SU-DHL-6 (cell line): ENCODE measurements at regions not wholly inside any gene's neighbourhood (a gene's known extent, or its start where the extent isn't known, plus 50 kb on each side); places are given as distances from the start of the nearest gene placed in this dataset.

Experiments used
- H2AFZ ChIP-seq: fragments of 200-600 bp; sonication (generic); 2 replicates; pipeline ENCODE4 v1.6.1; 2014; ENCODE audit warnings: low read depth, mild to moderate bottlenecking, moderate library complexity, mixed read lengths, antibody characterized with exemption, low read length; ENCODE audit not compliant: severe bottlenecking
- H3F3A ChIP-seq: fragments of 200-600 bp; shearing (Covaris generic); 2 replicates; pipeline ENCODE4 v1.6.0; 2016; ENCODE audit warnings: antibody characterized with exemption, mild to moderate bottlenecking; ENCODE audit not compliant: insufficient read depth
- H3K27ac ChIP-seq: fragments of 200-600 bp; sonication (generic); 2 replicates; pipeline ENCODE4 v1.5.1; 2016; ENCODE audit warnings: low read depth, mild to moderate bottlenecking, low read length, moderate library complexity, mixed read lengths
- H3K27me3 ChIP-seq: fragments of 200-600 bp; sonication (generic), shearing (Covaris generic); 2 replicates; pipeline ENCODE4 v1.6.0; 2014; ENCODE audit warnings: mild to moderate bottlenecking, low read length
- H3K36me3 ChIP-seq: fragments of 200-600 bp; sonication (generic); 2 replicates; pipeline ENCODE4 v1.6.1; 2014; ENCODE audit warnings: mild to moderate bottlenecking, low read length, mixed read lengths
- H3K4me2 ChIP-seq: fragments of 300-600, 200-600 bp; shearing (Covaris generic), sonication (generic); 2 replicates; pipeline ENCODE4 v1.6.0; 2014; ENCODE audit warnings: low read length, low read depth, mild to moderate bottlenecking; ENCODE audit not compliant: poor library complexity, severe bottlenecking
- H3K4me3 ChIP-seq: fragments of 200-600 bp; sonication (generic); 2 replicates; pipeline ENCODE4 v1.5.1; 2014; ENCODE audit warnings: antibody characterized with exemption, low read length, mild to moderate bottlenecking, mixed read lengths; ENCODE audit not compliant: insufficient read depth, poor library complexity, severe bottlenecking
- H3K79me2 ChIP-seq: fragments of 200-600 bp; sonication (generic); 2 replicates; pipeline ENCODE4 v1.6.1; 2014; ENCODE audit warnings: mild to moderate bottlenecking, low read length, moderate library complexity; ENCODE audit not compliant: insufficient read depth
- H3K9ac ChIP-seq: fragments of 200-600 bp; sonication (generic); 2 replicates; pipeline ENCODE4 v1.7.0; 2014; ENCODE audit warnings: mild to moderate bottlenecking, low read length
- H3K9me2 ChIP-seq: fragments of 200-600 bp; sonication (generic); replicated peaks from 2 replicates; pipeline ENCODE4 v1.6.1; 2014; ENCODE audit warnings: low read length; ENCODE audit not compliant: insufficient read depth
- H3K9me3 ChIP-seq: fragments of 200-600 bp; sonication (generic); 2 replicates; pipeline ENCODE4 v1.6.1; 2014; ENCODE audit warnings: low read length, mixed read lengths; ENCODE audit not compliant: insufficient read depth
- H4K20me1 ChIP-seq: fragments of 200-600 bp; sonication (generic); 2 replicates; pipeline ENCODE4 v1.6.1; 2014; ENCODE audit warnings: low read depth, mild to moderate bottlenecking, antibody characterized with exemption, low read length, moderate library complexity, mixed read lengths
- CTCF ChIP-seq: fragments of 200-600 bp; sonication (generic); IDR thresholded peaks from one replicate; pipeline ENCODE4 v1.5.1; 2017; ENCODE audit warnings: antibody characterized with exemption, mild to moderate bottlenecking, low read length, moderate library complexity; ENCODE audit not compliant: insufficient read depth, poor library complexity, severe bottlenecking
- EZH2phosphoT487 ChIP-seq: fragments of 200-600 bp; sonication (generic), shearing (Covaris generic); conservative IDR thresholded peaks from 2 replicates; pipeline ENCODE4 v1.6.1; 2018; ENCODE audit warnings: mild to moderate bottlenecking, antibody characterized with exemption, low read length, moderate library complexity, mixed read lengths

GRCh38 chr1:233540816-233541215, 73.1 kb upstream of the KCNK1 start:
- Histone ChIP-seq H3K4me3 (no peak overlapping the region), H3K27me3 (no peaks in the 10 kb centered on the region), H3K27ac (no peak overlapping the region), H4K20me1 (no peaks in the 10 kb centered on the region), H2AFZ (no peak overlapping the region), H3K36me3 (no peaks in the 10 kb centered on the region), H3F3A (no peaks in the 10 kb centered on the region), H3K9me2 (no peaks in the 10 kb centered on the region), H3K4me2 (no peak overlapping the region), H3K9ac (no peak overlapping the region), H3K9me3 (no peaks in the 10 kb centered on the region), H3K79me2 (no peaks in the 10 kb centered on the region)
- TF ChIP-seq CTCF: no peak
- no peak for TF ChIP-seq EZH2phosphoT487

- Histone ChIP-seq H3K9me3 (no peaks in the 10 kb centered on the region), H4K20me1 (no peaks in the 10 kb centered on the region), H3F3A (no peaks in the 10 kb centered on the region), H3K79me2 (no peaks in the 10 kb centered on the region), H3K27ac (no peak overlapping the region), H2AFZ (no peak overlapping the region), H3K4me3 (no peak overlapping the region), H3K9ac (no peak overlapping the region), H3K4me2 (no peak overlapping the region), H3K27me3 (no peaks in the 10 kb centered on the region), H3K9me2 (no peaks in the 10 kb centered on the region), H3K36me3 (no peaks in the 10 kb centered on the region)
- no peak for TF ChIP-seq CTCF
- TF ChIP-seq EZH2phosphoT487: no peak
Observed at GRCh38 chr1:233543338-233544255, 70.3 kb upstream of the KCNK1 start.

- H3K9me3 ChIP-seq: no peaks in the 10 kb centered on the region
- no peaks in the 10 kb centered on the region for H3K79me2 ChIP-seq
- no peak overlapping the region for H3K4me2 ChIP-seq
- TF ChIP-seq CTCF (no peak), EZH2phosphoT487 (no peak)
- H2AFZ ChIP-seq: no peak overlapping the region
- H3K9me2 ChIP-seq: no peaks in the 10 kb centered on the region
- H3K27me3 ChIP-seq: no peaks in the 10 kb centered on the region
- no peaks in the 10 kb centered on the region for H3K36me3 ChIP-seq
- no peak overlapping the region for H3K27ac ChIP-seq
- no peaks in the 10 kb centered on the region for H3F3A ChIP-seq
- no peaks in the 10 kb centered on the region for H4K20me1 ChIP-seq
- H3K9ac ChIP-seq: no peak overlapping the region
- no peak overlapping the region for H3K4me3 ChIP-seq
Observed at GRCh38 chr1:233544304-233544703, 69.6 kb upstream of the KCNK1 start.
